ENCODE measurements at regions not wholly inside any gene's neighbourhood (a gene's known extent, or its start where the extent isn't known, plus 50 kb on each side); places are given as distances from the start of the nearest gene placed in this dataset.

- no peak overlapping the region for H3K4me3 ChIP-seq (ENCODE audit: low read depth, low read length)
- DNase-seq (ENCODE audit: low read depth), result no peak
- TF ChIP-seq, protein P1, sequence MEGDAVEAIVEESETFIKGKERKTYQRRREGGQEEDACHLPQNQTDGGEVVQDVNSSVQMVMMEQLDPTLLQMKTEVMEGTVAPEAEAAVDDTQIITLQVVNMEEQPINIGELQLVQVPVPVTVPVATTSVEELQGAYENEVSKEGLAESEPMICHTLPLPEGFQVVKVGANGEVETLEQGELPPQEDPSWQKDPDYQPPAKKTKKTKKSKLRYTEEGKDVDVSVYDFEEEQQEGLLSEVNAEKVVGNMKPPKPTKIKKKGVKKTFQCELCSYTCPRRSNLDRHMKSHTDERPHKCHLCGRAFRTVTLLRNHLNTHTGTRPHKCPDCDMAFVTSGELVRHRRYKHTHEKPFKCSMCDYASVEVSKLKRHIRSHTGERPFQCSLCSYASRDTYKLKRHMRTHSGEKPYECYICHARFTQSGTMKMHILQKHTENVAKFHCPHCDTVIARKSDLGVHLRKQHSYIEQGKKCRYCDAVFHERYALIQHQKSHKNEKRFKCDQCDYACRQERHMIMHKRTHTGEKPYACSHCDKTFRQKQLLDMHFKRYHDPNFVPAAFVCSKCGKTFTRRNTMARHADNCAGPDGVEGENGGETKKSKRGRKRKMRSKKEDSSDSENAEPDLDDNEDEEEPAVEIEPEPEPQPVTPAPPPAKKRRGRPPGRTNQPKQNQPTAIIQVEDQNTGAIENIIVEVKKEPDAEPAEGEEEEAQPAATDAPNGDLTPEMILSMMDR (IDR thresholded peaks at IDR 0.05; ENCODE audit: insufficient read depth, low read length), result no peak
Observed at GRCh38 chrX:26670521-26670920, 454.6 kb downstream of the MAGEB5 start.

DNA sequence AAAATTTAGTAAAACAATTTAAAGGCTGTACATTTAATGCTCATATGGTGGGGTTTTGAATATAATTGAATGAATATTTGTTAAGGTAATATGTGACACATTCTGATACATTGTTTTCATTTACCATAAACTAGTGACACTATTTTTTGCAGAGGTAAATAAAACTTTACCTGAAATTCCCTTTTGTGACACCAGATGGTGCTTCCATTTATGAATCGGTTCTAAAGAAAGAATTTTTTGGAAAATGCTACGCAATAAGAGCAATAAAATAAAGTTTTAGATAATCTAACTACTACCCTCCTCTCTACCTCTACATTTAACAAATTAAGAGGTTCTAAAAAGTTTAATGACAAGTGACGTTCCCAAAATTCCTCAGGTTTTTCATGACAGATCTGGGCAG is 448.9 kb downstream of the MAGEB5 start:
- no peak overlapping the region for H3K4me3 ChIP-seq (ENCODE audit: low read depth, low read length)
- DNase-seq (ENCODE audit: low read depth), result no peak
- TF ChIP-seq, protein P1 (IDR thresholded peaks at IDR 0.05; ENCODE audit: insufficient read depth, low read length), result no peak

GRCh38 chrX:26653050-26653449 is 437.1 kb downstream of the MAGEB5 start:
- no peak for DNase-seq (ENCODE audit: low read depth)
- TF ChIP-seq, protein P1 (IDR thresholded peaks at IDR 0.05; ENCODE audit: insufficient read depth, low read length), result no peak
- no peak overlapping the region for H3K4me3 ChIP-seq (ENCODE audit: low read depth, low read length)

DNA sequence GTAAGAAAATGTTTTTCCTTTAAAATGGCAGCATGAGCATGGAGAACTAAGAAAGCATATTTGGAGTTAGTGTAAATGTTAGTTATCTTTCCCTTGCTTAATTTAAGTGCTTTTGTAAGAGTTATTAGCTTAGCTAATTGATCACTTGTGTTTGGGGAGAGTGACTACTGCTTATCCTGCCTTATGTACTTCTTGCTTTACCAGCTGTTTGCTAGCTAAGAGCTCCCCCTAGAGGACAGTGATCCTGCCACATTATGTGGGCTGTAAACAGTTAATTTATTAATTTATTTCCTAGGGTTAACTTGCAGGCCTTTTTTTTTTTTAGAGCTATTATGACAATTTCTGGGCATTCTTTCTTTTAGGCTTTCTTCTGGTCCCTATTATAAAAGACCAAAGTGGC is 435.8 kb downstream of the MAGEB5 start:
- DNase-seq (ENCODE audit: low read depth), result no peak
- TF ChIP-seq, protein P1 (IDR thresholded peaks at IDR 0.05; ENCODE audit: insufficient read depth, low read length), result no peak
- H3K4me3 ChIP-seq (ENCODE audit: low read depth, low read length), result no peak overlapping the region

GRCh38 chrX:26649534-26649933 is 433.6 kb downstream of the MAGEB5 start:
- TF ChIP-seq, protein P1 (IDR thresholded peaks at IDR 0.05; ENCODE audit: insufficient read depth, low read length), result peak; percentile 54
- peak; percentile 11 for DNase-seq (ENCODE audit: low read depth)
- H3K4me3 ChIP-seq (ENCODE audit: low read depth, low read length), result no peak overlapping the region

- TF ChIP-seq, protein P1 (IDR thresholded peaks at IDR 0.05; ENCODE audit: insufficient read depth, low read length), result no peak
- DNase-seq (ENCODE audit: low read depth), result no peak
- H3K4me3 ChIP-seq (ENCODE audit: low read depth, low read length), result no peak overlapping the region
Observed at GRCh38 chrX:26631385-26631784, 415.4 kb downstream of the MAGEB5 start.

- H3K4me3 ChIP-seq (ENCODE audit: low read depth, low read length), result no peak overlapping the region
- TF ChIP-seq, protein P1 (IDR thresholded peaks at IDR 0.05; ENCODE audit: insufficient read depth, low read length), result no peak
- DNase-seq (ENCODE audit: low read depth), result no peak
Observed at GRCh38 chrX:26613956-26614355, 398.0 kb downstream of the MAGEB5 start.
